Neuronal stem cell (in vitro differentiated cells): ENCODE measurements at regions not wholly inside any gene's neighbourhood (a gene's known extent, or its start where the extent isn't known, plus 50 kb on each side); places are given as distances from the start of the nearest gene placed in this dataset.
"Not testable (repeated sequence)": the region's sequence is repeated elsewhere in the genome, so short reads cannot be mapped to it uniquely, and the experiment has no call there.

Source experiments
- DNase-seq: peaks from one replicate; pipeline ENCODE4 v3.0.0-alpha.2; 2013; ENCODE audit warnings: low spot score
- H2AFZ ChIP-seq: one replicate; pipeline ENCODE4 v1.6.1; 2013; ENCODE audit warnings: mild to moderate bottlenecking, low read length, inconsistent platforms
- H2AK5ac ChIP-seq: 2 replicates; pipeline ENCODE4 v1.6.1; 2013; ENCODE audit warnings: low read depth, mild to moderate bottlenecking, inconsistent platforms, low read length, moderate library complexity, mixed read lengths
- H2BK120ac ChIP-seq: 2 replicates; pipeline ENCODE4 v1.6.1; 2013; ENCODE audit warnings: low read depth, mild to moderate bottlenecking, inconsistent platforms, low read length, moderate library complexity, mixed read lengths
- H2BK12ac ChIP-seq: one replicate; pipeline ENCODE4 v1.6.1; 2013; ENCODE audit warnings: low read length, inconsistent platforms
- H2BK15ac ChIP-seq: 2 replicates; pipeline ENCODE4 v1.6.1; 2013; ENCODE audit warnings: mild to moderate bottlenecking, low read length, inconsistent platforms, mixed read lengths
- H2BK5ac ChIP-seq: one replicate; pipeline ENCODE4 v1.6.1; 2013; ENCODE audit warnings: inconsistent platforms, mild to moderate bottlenecking, low read length, moderate library complexity
- H3K14ac ChIP-seq: one replicate; pipeline ENCODE4 v1.6.1; 2013; ENCODE audit warnings: low read length, inconsistent platforms
- H3K18ac ChIP-seq: 2 replicates; pipeline ENCODE4 v1.6.1; 2013; ENCODE audit warnings: low read length, inconsistent platforms
- H3K23ac ChIP-seq: 2 replicates; pipeline ENCODE4 v1.6.1; 2013; ENCODE audit warnings: low read depth, mild to moderate bottlenecking, mixed read lengths, low read length, inconsistent platforms; ENCODE audit not compliant: poor library complexity
- H3K27ac ChIP-seq: replicated peaks from 3 replicates; pipeline ENCODE4 v1.5.1; 2013; ENCODE audit warnings: low read length, inconsistent platforms
- H3K27me3 ChIP-seq, 3 experiments: 2 replicates each; pipeline ENCODE4 v1.6.1; 2013; ENCODE audit warnings: low read length in 3 of 3, mild to moderate bottlenecking in 2 of 3, inconsistent platforms in 1 of 3, low read depth in 1 of 3, mixed read lengths in 1 of 3, moderate library complexity in 1 of 3; ENCODE audit not compliant: control insufficient read depth in 3 of 3, insufficient read depth in 3 of 3
- H3K36me3 ChIP-seq, 2 donors: replicated peaks in 1 of 2; 2 replicates each; pipeline ENCODE4 v1.6.1; 2013; ENCODE audit warnings: low read length in 2 of 2; ENCODE audit not compliant: control insufficient read depth in 2 of 2, insufficient read depth in 2 of 2
- H3K4ac ChIP-seq: 2 replicates; pipeline ENCODE4 v1.6.1; 2013; ENCODE audit warnings: inconsistent platforms, mild to moderate bottlenecking, low read length, moderate library complexity
- H3K4me1 ChIP-seq, 2 donors: 1 replicate in 1 of 2; 2 replicates in 1 of 2; pipeline ENCODE4 v1.6.1; 2013; ENCODE audit warnings: low read length in 2 of 2, low read depth in 1 of 2; ENCODE audit not compliant: control insufficient read depth in 2 of 2, insufficient read depth in 1 of 2
- H3K4me2 ChIP-seq: one replicate; pipeline ENCODE4 v1.6.1; 2013; ENCODE audit warnings: mild to moderate bottlenecking, low read length, inconsistent platforms; ENCODE audit not compliant: insufficient read depth, poor library complexity, severe bottlenecking
- H3K4me3 ChIP-seq, 2 donors: 2 replicates each; pipeline ENCODE4 v1.5.1; 2013; ENCODE audit warnings: low read length in 2 of 2, mild to moderate bottlenecking in 2 of 2, inconsistent platforms in 1 of 2, moderate library complexity in 1 of 2
- H3K79me1 ChIP-seq: one replicate; pipeline ENCODE4 v1.6.1; 2013; ENCODE audit warnings: low read depth, mild to moderate bottlenecking, inconsistent platforms, low read length, moderate library complexity
- H3K9ac ChIP-seq: one replicate; pipeline ENCODE4 v1.6.1; 2013; ENCODE audit warnings: mild to moderate bottlenecking, low read depth, low read length, inconsistent platforms; ENCODE audit not compliant: poor library complexity
- H3K9me3 ChIP-seq, 2 donors: replicated peaks in 1 of 2; 2 replicates each; pipeline versions ENCODE3 to v1.6.1; 2013; ENCODE audit warnings: low read length in 2 of 2, mild to moderate bottlenecking in 2 of 2, inconsistent platforms in 1 of 2, low read depth in 1 of 2, mixed read lengths in 1 of 2, moderate library complexity in 1 of 2; ENCODE audit not compliant: control insufficient read depth in 2 of 2, insufficient read depth in 1 of 2
- H4K8ac ChIP-seq: one replicate; pipeline ENCODE4 v1.6.1; 2013; ENCODE audit warnings: low read depth, mild to moderate bottlenecking, inconsistent platforms, low read length, moderate library complexity
- H4K91ac ChIP-seq: one replicate; pipeline ENCODE4 v1.6.1; 2013; ENCODE audit warnings: low read length, low read depth, mild to moderate bottlenecking, inconsistent platforms; ENCODE audit not compliant: poor library complexity
- WGBS, 2 donors: extraction: QIAGEN DNeasy Blood & Tissue Kit; methylation state at CpG; one replicate each; pipeline ENCODE4 v1.1.7; 2013; ENCODE audit warnings: missing lambda C conversion rate in 2 of 2, mixed read lengths in 1 of 2; ENCODE audit not compliant: insufficient read length in 2 of 2, insufficient replicate concordance in 1 of 2; ENCODE audit errors: extremely low coverage in 2 of 2; 5-methylcytosine and 5-hydroxymethylcytosine counted together

- Histone ChIP-seq H3K27ac (no peak overlapping the region), H3K4me1 (no peaks in the 10 kb centered on the region), H3K27me3 (peaks cover 0 to 14% (median 10%) of the 10 kb centered on the region in 3 experiments), H2AK5ac (peak overlapping the region; percentile 97), H3K36me3 (no peaks in the 10 kb centered on the region), H3K9me3 (no peaks in the 10 kb centered on the region), H2BK12ac (no peak overlapping the region), H3K18ac (peak overlapping the region; percentile 90), H2BK5ac (peak overlapping the region; percentile 66), H2BK120ac (peak overlapping the region; percentile 72), H3K79me1 (no peaks in the 10 kb centered on the region), H3K9ac (no peak overlapping the region), H2BK15ac (peak overlapping the region; percentile 81), H4K8ac (no peak overlapping the region), H2AFZ (no peak overlapping the region), H3K4me2 (peak overlapping the region; percentile 100), H3K23ac (peak overlapping the region; percentile 65), H4K91ac (no peak overlapping the region), H3K4me3 (peak overlapping the region in 1 of 2 donors; percentile 66), H3K14ac (peak overlapping the region; percentile 94), H3K4ac (peak overlapping the region; percentile 84)
- DNase-seq: peak; percentile 57
- no CpG with 5 or more reads among the region's 123 CpGs for WGBS, 2 donors
These were observed 2786.5 kb downstream of the RPIA start for GRCh38 chr2:91477731-91478672.

GRCh38 chr2:91478851-91479718 is 2787.6 kb downstream of the RPIA start:
- not testable (repeated sequence) for H3K4ac ChIP-seq, H4K8ac ChIP-seq, H3K4me1 ChIP-seq, H2BK5ac ChIP-seq, H3K23ac ChIP-seq, H3K27ac ChIP-seq, H4K91ac ChIP-seq, H3K36me3 ChIP-seq, H2BK12ac ChIP-seq, H3K79me1 ChIP-seq, H2AFZ ChIP-seq, H3K9me3 ChIP-seq, H2BK120ac ChIP-seq, H2AK5ac ChIP-seq, H2BK15ac ChIP-seq, H3K9ac ChIP-seq, H3K18ac ChIP-seq, H3K14ac ChIP-seq, H3K4me3 ChIP-seq
- DNase-seq: peak; percentile 35
- peak overlapping the region; percentile 100 for H3K4me2 ChIP-seq
- WGBS, 2 donors: no CpG with 5 or more reads among the region's 70 CpGs
- H3K27me3 ChIP-seq: peaks cover 0 to 14% (median 10%) of the 10 kb centered on the region in 3 experiments

GRCh38 chr2:91485226-91485625 is 2793.8 kb downstream of the RPIA start:
- not testable (repeated sequence) for H2AFZ ChIP-seq, H2BK12ac ChIP-seq, H2BK15ac ChIP-seq, H3K9ac ChIP-seq, H3K23ac ChIP-seq, H3K4me1 ChIP-seq, H3K36me3 ChIP-seq, H3K14ac ChIP-seq, H4K8ac ChIP-seq, H3K79me1 ChIP-seq, H3K27ac ChIP-seq, H4K91ac ChIP-seq, H3K18ac ChIP-seq, H3K4ac ChIP-seq, H3K4me3 ChIP-seq, H3K4me2 ChIP-seq, H3K27me3 ChIP-seq, H2BK120ac ChIP-seq, H2BK5ac ChIP-seq, H3K9me3 ChIP-seq, DNase-seq, H2AK5ac ChIP-seq
- no CpG with 5 or more reads among the region's 4 CpGs for WGBS, 2 donors
